Osteocyte (in vitro differentiated cells): ENCODE measurements at regions not wholly inside any gene's neighbourhood (a gene's known extent, or its start where the extent isn't known, plus 50 kb on each side); places are given as distances from the start of the nearest gene placed in this dataset.

Experiments used
- DNase-seq: peaks from one replicate; pipeline ENCODE4 v3.0.0; 2021; ENCODE audit warnings: mixed read lengths; ENCODE audit not compliant: unreplicated experiment; ENCODE audit errors: extremely low spot score
- H3K27ac Mint-ChIP-seq: one replicate; pipeline ENCODE4 v1.8.0; 2021; ENCODE audit warnings: mild to moderate bottlenecking, mixed read lengths; ENCODE audit not compliant: unreplicated experiment
- H3K27me3 Mint-ChIP-seq: one replicate; pipeline ENCODE4 v1.8.0; 2021; ENCODE audit warnings: mixed read lengths; ENCODE audit not compliant: unreplicated experiment
- H3K36me3 Mint-ChIP-seq: one replicate; pipeline ENCODE4 v1.8.0; 2021; ENCODE audit warnings: mixed read lengths; ENCODE audit not compliant: unreplicated experiment
- H3K4me1 Mint-ChIP-seq: one replicate; pipeline ENCODE4 v1.8.0; 2021; ENCODE audit warnings: mixed read lengths; ENCODE audit not compliant: unreplicated experiment
- H3K4me3 Mint-ChIP-seq: one replicate; pipeline ENCODE4 v1.8.0; 2021; ENCODE audit warnings: mild to moderate bottlenecking, moderate library complexity, mixed read lengths; ENCODE audit not compliant: unreplicated experiment
- H3K9me3 Mint-ChIP-seq: one replicate; pipeline ENCODE4 v1.8.0; 2021; ENCODE audit warnings: mixed read lengths; ENCODE audit not compliant: unreplicated experiment
- CTCF ChIP-seq: fragments of 200-600 bp; sonication (generic); IDR thresholded peaks from 2 replicates; pipeline ENCODE4 v1.5.0; 2021; ENCODE audit warnings: antibody characterized with exemption, mild to moderate bottlenecking, moderate library complexity

GRCh38 chr9:28824432-28824963 lies 1251.2 kb upstream of the C9orf72 start:
- H3K9me3 Mint-ChIP-seq = peaks cover 11% of the 10 kb centered on the region
- no peak for TF ChIP-seq CTCF
- no peaks in the 10 kb centered on the region for H3K27me3 Mint-ChIP-seq
- no peaks in the 10 kb centered on the region for H3K4me1 Mint-ChIP-seq
- no peak overlapping the region for H3K27ac Mint-ChIP-seq
- H3K4me3 Mint-ChIP-seq = no peak overlapping the region
- no peaks in the 10 kb centered on the region for H3K36me3 Mint-ChIP-seq
- DNase-seq = no peak

GRCh38 chr9:28832168-28832770 lies 1259.0 kb upstream of the C9orf72 start:
- no peak for TF ChIP-seq CTCF
- no peaks in the 10 kb centered on the region for H3K9me3 Mint-ChIP-seq
- no peaks in the 10 kb centered on the region for H3K4me1 Mint-ChIP-seq
- H3K4me3 Mint-ChIP-seq = no peak overlapping the region
- no peaks in the 10 kb centered on the region for H3K27me3 Mint-ChIP-seq
- no peak for DNase-seq
- no peak overlapping the region for H3K27ac Mint-ChIP-seq
- no peaks in the 10 kb centered on the region for H3K36me3 Mint-ChIP-seq

GRCh38 chr9:28834156-28834555 lies 1260.9 kb upstream of the C9orf72 start:
- no peak overlapping the region for H3K27ac Mint-ChIP-seq
- H3K27me3 Mint-ChIP-seq = no peaks in the 10 kb centered on the region
- H3K4me3 Mint-ChIP-seq = no peak overlapping the region
- peaks cover 3% of the 10 kb centered on the region for H3K9me3 Mint-ChIP-seq
- DNase-seq = no peak
- no peaks in the 10 kb centered on the region for H3K4me1 Mint-ChIP-seq
- no peaks in the 10 kb centered on the region for H3K36me3 Mint-ChIP-seq
- TF ChIP-seq CTCF = no peak

GRCh38 chr9:28839778-28840430 lies 1266.6 kb upstream of the C9orf72 start:
- Mint-ChIP-seq H3K27ac (no peak overlapping the region), H3K27me3 (no peaks in the 10 kb centered on the region), H3K4me1 (no peaks in the 10 kb centered on the region), H3K4me3 (no peak overlapping the region), H3K9me3 (peaks cover 12% of the 10 kb centered on the region), H3K36me3 (no peaks in the 10 kb centered on the region)
- no peak for TF ChIP-seq CTCF
- DNase-seq = no peak

- Mint-ChIP-seq H3K4me1 (no peaks in the 10 kb centered on the region), H3K9me3 (peaks cover 12% of the 10 kb centered on the region), H3K27me3 (no peaks in the 10 kb centered on the region), H3K36me3 (no peaks in the 10 kb centered on the region), H3K4me3 (no peak overlapping the region), H3K27ac (no peak overlapping the region)
- no peak for DNase-seq
- no peak for TF ChIP-seq CTCF
Observed at GRCh38 chr9:28841775-28842174, 1268.5 kb upstream of the C9orf72 start.
